Esophagus muscularis mucosa (tissue), 4 donors: ENCODE measurements at regions not wholly inside any gene's neighbourhood (a gene's known extent, or its start where the extent isn't known, plus 50 kb on each side); places are given as distances from the start of the nearest gene placed in this dataset.

ENCODE experiments used
- CTCF ChIP-seq, 3 experiments: fragments of 200-600 bp in 2 of 3; fragments of 450-650 bp in 1 of 3; sonication (generic) in 2 of 3; IDR thresholded peaks; one replicate each; pipeline ENCODE4 v1.5.1; 2017 to 2019; ENCODE audit warnings: antibody characterized with exemption in 3 of 3, mild to moderate bottlenecking in 2 of 3, moderate library complexity in 1 of 3
- EP300 ChIP-seq: sonication (generic); formaldehyde crosslinking; IDR thresholded peaks from one replicate; pipeline ENCODE4 v1.6.1; 2017; ENCODE audit warnings: antibody characterized with exemption
- POLR2A ChIP-seq: fragments of 450-650 bp; IDR thresholded peaks from one replicate; pipeline ENCODE4 v1.6.1; 2017; ENCODE audit warnings: antibody characterized with exemption, moderate library complexity, mild to moderate bottlenecking, low read depth
- POLR2AphosphoS5 ChIP-seq, 2 donors: sonication (generic); formaldehyde crosslinking; IDR thresholded peaks; one replicate each; pipeline ENCODE4 v1.6.1; 2017; ENCODE audit warnings: antibody characterized with exemption in 2 of 2

GRCh38 chr12:4118601-4119156 is 154.9 kb upstream of the CCND2 start:
- no peak for TF ChIP-seq CTCF (IDR thresholded peaks at IDR 0.05)
- TF ChIP-seq POLR2A, result no peak
- no peak for TF ChIP-seq POLR2AphosphoS5 (IDR thresholded peaks at IDR 0.05)
- no peak for TF ChIP-seq EP300
